ENCODE measurements at regions not wholly inside any gene's neighbourhood (a gene's known extent, or its start where the extent isn't known, plus 50 kb on each side); places are given as distances from the start of the nearest gene placed in this dataset.
A peak's percentile ranks its signal among the peaks of the same experiment; 100 is the strongest.

DNA sequence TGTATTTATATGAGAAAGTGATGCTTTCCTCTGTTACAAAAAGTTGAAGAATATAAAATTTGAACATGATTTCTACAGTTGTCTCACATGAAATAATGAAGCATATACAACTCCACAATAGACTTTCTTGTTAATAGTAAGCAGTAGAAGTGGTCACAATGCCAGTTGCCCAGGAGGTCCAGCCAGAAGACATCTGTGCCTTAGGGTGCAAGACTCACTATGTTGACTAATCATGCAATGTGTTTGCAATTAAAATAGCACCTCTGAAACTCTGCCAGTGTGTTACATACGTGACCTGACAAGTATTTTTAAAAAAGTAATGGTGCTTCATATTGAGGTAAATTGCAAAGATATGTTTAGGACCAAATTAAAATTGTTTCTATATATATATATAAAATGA, 547.2 kb downstream of the ETV1 start:
- DNase-seq, result no peak

DNA sequence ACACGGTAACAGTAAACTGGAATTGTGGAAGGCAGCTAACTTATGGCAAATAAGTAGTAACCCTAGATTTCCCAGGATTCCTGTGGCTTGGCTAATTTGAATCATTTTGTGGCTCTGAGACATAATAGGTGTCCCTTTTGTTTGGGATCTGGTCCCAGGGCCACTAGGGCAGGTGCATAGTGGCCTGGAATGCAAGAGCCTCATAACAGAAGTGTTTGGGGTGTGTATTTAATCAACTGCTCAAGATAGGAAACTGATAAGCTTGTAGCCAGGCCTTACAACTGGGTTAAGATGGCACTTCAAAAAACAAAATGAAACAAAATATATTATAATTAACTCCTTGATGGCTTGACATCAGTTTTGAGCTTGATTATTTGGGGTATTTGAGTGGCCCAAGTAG, 541.8 kb downstream of the ETV1 start:
- DNase-seq, result no peak

DNA sequence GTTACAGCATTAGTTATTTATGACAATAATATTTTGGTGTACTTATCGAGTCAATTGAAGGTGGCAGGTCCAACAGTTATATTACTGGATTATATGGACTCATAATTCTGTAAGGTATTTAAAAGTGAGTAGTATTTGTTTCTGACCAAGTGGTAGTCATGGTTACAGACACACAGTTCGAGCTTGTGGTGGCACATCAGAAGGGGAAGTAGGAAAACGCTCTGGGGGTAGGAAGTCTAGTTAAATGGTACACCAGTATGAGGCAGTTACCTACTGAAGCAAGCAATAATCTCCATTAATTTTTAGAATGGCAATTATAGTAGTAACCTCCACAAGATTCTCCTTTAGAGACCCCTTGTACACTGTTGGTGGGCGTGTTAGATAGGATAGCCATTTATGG, 541.2 kb downstream of the ETV1 start:
- no peak for DNase-seq

DNA sequence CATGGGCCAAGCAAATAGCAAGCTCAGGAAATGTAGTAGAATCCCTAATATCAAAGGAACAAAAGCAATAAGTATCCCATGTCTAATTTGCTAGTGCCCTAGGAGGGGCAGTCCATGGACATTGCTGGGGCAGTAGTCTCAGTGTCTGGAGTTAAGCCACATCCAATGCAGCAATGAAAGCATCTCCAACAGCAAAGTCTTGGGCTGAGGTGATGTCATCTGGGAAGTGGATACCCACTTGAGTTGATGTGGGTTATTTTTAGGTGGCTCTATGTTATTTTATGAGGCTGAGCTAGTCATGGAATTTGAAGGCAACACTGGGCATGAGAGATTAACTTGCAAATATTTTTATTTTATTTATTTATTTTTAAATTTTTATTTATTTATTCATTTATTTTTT, 540.0 kb downstream of the ETV1 start:
- DNase-seq, result no peak

DNA sequence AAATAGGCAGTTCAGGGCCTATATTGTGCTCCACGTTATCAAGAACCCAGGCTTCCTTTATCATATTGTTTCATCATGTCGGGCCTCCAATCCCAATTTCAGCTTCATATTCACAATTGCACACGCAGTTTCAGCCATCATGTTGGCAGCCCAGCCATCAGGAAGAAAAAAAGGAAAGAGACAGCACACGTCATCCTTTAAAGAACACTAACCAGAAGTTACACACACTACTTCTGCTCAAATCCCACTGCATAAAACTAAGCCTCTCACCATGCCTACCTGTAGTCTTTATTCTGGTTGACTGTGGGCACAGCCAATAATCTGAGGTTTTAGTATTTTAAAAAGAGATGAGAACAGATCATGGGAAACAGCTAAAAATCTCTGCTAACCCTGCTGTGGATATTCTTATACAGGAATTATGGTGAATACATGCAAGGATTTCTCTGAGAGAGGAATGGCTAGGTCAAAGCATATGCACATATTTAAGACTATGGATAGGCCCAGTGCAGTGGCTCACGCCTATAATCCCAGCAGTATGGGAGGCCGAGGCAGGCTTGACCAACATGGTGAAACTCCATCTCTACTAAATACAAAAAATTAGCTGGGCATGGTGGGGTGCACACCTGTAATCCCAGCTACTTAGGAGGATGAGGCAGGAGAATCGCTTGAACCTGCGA, 534.4 kb downstream of the ETV1 start:
- no peak for DNase-seq

DNA sequence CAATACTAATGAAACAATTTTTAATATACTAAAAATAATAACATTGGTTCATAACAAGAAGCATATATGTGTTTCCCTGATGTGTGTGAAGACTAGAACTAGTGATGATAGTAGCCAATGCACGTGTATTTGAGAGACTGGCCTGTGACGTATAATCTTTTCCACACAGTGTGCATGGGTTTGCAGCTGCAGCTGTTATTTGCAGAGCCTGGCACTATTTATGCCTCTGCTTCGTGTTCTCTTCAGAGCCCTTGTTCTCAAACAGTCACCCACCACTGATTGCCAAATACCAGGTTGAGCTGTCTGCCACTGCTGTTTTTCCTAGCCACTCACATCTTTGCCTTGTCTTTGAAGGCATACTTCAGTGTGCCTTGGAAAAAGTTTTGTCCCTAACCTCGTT, 531.7 kb downstream of the ETV1 start:
- peak; percentile 6 for DNase-seq

DNA sequence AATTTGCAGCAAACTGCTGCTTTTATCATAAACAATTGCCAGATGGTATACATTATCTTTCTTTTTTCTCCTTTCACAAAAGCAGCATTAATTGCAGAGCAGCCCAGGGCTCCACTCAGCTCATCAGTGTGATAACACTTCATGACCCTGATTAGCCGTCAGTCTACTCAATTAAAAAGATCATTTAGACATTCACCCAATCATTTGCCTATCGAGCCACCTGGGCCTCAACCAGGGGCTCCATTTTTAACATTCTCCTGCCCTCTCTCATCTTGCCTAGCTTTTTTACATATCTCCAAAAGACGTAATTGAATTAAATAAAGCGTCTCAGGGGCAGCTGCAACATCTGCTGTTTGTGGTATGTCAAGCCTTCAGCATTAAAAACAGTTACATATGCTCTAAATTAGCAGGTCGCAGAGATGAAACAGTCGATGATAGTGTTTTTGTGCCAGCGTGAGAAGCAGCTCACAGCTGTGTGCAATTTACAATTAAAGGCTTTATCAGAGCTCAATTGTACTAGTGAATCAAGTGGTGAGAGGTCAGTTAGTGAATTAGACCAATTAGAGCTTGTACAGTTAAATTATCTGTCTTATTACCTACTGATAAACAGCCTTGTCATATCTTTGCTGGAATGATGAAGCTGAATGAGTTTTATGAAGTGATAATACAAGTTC, 522.5 kb downstream of the ETV1 start:
- peak; percentile 3 for DNase-seq

DNA sequence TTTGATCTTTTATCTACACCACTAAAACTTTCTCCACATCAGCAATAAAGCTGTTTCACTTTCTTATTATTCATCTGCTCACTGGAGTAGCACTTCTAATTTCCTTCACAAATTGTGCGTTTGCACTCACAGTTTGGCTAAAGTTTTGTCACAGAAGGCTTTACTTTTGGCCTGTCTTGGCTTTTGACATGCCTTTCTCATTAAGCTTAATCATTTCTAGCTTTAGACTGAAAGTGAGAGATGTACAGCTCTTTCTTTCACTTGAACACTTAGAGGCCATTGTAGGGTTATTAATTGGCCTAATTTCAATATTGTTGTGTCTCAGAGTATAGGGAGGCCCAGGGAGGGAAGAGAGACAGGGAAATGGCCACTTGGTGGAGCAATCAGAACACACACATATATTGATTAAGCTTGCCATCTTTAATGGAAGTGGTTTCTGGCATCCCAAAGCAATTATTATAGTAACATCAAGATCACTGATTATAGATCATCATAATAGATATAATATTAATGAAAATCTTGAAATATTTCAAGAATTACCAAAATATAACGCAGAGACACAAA, 512.5 kb downstream of the ETV1 start:
- DNase-seq, result no peak

DNA sequence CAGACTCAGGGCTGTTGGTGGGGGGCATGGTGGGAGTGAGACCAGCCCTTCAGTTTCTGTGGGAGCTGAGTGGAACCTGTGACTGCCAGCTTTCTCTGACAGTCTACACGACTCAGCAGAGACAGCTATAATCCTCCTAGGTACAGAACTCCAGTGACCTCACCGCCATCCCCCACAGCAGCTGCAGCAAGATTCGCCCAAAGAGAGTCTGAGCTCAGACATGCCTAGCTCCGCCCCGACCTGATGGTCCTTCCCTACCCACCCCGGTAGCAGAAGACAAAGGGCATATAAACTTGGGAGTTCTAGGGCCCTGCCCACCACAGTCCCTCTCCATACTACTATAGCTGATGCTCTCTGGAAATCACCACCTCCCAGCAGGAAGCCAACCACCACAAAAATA, 500.1 kb downstream of the ETV1 start:
- no peak for DNase-seq

DNA sequence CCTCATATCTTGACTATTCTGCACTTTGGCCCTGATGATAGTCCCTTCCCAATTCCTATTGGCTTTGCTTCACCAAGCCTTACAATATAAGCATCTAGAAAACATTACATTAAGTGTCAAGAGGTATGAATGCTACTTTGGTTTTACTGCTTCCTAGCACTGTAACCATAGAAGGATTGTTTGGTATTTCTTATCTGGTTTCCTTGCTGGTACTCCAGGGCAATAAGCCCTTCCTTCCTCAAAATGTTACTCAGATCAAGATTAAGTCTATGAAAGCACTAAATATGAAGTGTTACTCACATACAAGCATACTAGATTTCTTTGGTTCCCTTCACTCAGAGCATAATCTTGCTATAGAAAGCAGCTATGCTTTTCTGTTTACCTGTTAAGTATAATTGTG, 492.5 kb downstream of the ETV1 start:
- DNase-seq, result no peak

DNA sequence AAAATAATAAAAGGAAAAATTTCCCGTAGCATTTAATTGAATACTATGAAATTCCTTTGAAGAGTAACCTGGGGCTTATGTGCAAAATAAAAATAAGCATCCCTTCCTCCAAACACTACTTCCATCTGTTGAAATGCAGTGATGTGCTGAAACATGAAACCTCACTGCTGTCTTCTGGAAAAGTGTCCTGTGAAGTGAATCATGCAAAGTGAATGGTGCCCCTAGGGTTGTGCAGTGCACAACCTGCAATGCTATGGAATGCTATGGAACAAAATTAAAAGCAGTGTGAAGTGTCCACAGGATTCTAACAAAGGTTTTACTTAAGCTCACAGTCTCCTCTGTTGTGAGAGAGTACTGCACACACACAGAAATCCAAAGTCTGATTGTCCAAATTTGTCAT, 480.9 kb downstream of the ETV1 start:
- DNase-seq, result peak; percentile 4

DNA sequence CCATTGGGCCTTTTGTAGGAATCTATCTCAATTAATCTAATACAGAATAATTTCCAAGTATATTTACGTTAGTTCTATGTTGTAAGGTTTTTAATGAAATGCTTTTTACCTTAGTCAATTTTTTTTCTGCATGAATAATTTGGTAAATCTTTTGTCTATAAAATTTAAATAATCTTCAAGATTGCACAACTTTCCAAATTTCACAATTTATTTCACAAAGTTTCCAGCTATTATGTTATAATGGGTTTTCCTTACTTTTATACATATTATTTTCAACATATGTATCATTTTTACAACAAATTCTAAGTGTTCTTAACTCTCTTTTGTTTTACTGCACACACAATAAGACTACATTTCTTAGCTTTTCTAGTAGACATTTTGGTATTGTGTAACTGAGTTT, 470.7 kb downstream of the ETV1 start:
- DNase-seq, result no peak

DNA sequence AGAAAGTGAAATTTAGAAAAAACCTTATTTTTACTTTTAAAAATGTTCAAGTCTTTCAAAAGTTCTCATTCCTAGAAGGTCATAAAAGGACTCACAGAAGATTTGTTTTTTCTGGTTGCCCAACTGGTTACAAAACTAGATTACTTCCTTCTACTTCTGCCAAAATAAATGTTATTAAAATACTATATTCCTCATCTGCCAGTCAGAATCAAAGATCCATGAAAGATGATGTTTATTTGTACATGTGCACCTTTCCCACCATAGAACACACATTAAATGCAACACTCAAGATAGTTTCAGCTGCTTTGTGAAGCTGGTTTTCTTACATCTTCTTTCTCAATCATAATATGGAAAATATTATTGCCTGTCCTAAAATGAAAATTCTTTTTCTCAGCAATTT, 465.4 kb downstream of the ETV1 start:
- DNase-seq, result no peak

DNA sequence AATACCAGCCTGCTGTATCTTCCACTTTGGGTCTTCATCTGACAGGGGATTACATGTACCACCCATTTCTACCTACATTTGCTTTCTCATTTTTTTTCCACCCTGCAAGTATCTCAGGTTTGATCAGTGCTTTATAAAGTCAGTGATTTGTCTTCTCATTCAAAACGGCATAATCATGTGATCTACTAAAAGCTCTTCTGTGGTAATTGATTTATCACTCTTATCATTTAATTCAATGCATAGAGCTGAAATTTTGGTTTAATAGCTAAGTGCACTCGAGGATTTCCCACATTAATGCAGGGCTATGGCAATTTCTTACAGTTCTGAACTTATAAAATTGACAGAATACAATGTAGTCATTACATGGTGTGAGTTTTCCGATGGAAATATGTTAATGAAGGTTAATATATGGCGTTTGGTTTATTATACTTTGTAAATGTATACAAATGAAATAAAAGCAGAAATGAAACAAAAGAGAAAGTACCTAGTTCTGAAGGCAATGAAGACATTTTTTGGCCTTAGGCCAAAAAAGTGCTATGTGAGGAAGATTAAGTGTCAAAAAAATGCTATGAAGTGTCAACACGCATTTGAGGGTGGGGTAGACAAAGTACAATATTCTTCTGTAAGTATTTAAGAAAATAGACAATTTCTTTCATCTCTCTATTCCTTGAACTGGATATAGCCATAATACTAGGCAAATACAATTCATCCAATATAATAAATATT, 457.3 kb downstream of the ETV1 start:
- no peak for DNase-seq

DNA sequence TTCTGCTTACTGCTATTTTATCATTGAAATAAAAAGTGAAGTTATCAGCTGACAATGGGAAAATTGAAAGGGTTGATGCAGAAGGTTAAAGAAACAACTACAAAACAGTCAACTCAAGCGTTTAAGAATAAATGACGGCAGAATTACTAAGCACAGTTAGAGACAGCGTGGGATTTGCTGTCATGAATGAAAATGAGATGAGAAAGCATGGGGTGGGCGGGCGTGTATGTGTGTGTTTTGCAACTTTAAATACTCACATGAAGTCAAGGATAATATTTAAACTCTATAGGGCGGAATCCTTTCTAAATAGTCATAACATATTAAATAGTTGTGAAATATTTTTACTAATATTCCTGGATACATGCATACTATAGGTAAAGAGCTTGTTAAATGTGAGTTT, 450.8 kb downstream of the ETV1 start:
- DNase-seq, result no peak

DNA sequence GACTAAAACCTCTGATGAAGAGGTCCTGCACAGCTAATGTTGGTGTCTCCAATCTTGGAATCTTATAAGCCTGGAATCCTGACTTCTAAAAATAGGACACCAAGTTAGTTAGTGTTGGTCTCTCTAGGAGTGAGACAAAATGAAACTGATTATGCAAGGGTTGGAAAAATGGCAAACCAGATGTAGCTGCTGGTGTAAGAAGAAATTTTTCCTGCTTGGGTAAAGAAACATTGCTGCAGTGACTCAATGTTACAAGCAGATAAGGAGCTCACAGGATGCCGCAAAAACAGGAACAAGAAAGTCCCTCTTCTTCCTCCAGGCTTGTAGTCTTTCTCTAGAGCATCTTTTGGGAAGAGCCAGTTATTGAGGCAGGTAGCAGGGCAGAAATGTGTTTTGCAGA, 449.0 kb downstream of the ETV1 start:
- no peak for DNase-seq

DNA sequence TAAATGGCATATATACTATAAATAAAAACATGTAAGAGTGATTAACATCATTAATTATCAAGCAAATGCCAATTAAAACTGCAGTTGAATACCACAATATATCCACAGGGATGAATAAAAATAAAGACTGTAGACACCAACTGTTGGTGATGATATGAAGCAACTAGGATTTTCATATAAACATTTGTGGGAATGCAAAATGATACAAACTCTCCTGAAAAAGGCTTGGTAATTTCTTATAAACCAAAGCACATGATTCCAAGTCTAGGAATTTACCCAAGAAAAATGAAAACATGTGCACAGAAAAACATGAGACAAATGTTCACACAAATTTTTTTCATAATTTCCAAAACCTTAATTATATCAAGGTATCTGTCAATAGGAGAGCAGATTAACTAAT, 448.1 kb downstream of the ETV1 start:
- DNase-seq, result no peak

DNA sequence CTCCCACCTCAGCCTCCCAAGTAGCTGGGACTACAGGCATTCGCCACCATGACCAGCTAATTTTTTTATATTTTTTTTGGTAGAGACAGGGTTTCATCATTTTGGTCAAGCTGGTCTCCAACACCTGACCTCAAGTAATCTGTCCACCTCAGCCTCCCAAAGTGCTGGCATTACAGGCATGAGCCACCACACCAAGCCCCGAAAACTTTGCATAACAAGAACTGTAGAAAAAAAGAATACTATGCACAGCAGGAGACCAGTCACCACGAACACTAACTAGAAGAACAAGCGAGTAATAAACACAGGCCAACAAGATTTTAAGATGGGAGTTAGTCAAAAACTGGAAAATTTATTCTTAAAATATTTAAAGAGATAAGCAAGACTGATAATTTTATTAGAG, 447.0 kb downstream of the ETV1 start:
- DNase-seq, result no peak

DNA sequence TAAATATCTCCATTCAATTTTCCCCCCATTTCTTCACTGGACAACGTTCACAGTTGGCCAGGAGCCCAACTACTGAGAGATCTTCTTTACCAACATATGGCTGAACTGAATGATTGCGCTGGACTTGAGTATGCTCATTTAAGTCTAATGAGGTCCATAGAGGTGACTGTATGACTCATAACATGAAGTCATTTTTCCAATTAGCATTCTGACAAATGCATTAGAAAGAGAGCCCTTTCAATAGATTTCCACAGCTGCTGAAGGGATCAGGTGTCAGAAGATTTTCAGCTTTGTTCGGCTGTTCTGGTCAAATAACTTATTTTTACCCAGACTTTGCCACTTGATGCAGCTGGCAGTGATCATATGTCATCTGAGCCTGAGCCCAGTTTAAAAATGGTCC, 438.0 kb downstream of the ETV1 start:
- peak; percentile 27 for DNase-seq

DNA sequence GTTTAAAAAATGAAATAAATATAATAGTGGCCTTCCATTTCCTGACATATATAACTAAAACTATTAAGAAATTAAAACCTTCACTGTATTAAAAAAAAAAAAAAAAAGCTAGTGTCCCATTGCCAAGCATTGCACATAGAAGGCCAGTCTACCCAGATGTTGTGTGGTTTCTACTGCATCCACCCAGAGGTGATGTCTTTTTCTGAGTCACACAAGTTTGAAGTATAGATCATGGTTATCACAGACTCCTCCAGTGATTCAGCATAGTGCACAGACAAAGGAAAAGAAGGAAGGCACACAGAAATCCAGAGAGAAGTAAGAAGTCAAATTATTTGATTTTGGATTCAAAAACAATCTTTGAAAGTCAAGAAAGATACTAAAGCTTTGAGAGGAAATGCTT, 429.0 kb downstream of the ETV1 start:
- no peak for DNase-seq

DNA sequence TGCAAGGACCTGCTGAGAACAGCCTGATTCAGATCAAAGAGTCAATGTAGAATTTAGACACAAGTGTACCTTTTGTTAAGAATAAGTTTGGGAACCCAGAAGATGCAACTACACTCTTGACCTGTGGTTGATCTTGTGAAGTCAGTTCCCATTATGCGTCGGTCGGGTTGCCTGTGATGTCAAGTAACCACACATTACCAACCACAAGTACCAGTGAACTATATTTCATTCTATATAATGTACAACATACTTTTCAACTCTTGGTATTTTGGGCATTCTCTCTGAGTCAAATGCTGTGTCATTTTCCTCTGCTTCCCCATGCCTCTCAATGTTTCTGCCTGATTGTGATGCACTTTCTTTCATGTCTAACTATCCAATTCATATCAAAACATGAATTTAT, 426.2 kb downstream of the ETV1 start:
- DNase-seq, result no peak

DNA sequence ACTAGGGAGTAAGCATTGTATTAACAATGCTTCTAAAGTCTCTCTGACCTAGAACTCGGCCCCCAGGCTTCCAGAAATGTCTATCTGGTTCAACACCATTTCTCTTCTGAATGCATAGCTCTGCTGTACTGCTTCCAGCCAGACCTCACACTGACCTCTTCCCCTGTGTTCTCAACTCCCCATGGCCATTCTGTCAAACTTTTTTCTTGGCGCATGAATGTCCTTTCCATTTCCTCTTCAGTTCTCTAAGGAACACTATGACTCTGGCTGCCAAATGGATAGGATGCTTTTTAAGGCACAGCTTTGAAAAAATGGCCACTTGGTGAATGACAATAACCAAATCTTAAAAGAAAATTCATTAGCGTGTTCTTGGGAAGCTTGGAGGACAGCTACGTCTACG, 425.8 kb downstream of the ETV1 start:
- no peak for DNase-seq

DNA sequence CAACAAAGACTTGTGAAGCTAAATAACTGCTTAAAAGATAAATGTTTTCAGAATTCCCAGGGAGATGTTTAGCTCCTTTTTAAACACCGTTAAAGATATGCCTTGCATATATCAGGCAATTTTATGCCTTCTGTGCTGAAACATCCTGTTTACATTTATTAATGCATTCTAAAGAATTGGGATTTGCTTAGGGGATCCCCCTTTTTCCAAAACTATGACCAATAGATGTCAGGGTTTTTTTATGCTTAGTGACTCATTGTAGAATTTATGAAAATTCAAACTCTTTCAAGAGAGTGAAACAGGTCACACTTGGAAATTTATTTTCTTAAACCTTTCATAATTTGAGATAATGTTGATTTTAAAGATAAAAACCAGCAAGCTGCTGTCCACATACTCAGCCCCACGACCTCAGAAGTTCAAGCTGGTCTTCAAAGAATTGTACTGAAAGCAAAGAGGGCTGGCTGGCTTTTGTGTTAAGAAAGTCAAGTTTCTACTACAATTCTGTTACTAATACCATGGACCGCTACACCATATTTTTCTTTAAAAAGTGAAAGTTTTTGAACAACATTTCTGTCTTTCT, 411.8 kb downstream of the ETV1 start:
- no peak for DNase-seq
